GM10266 (cell line): ENCODE measurements at regions not wholly inside any gene's neighbourhood (a gene's known extent, or its start where the extent isn't known, plus 50 kb on each side); places are given as distances from the start of the nearest gene placed in this dataset.
"Not testable (repeated sequence)": the region's sequence is repeated elsewhere in the genome, so short reads cannot be mapped to it uniquely, and the experiment has no call there.

Experiments
- DNase-seq: peaks from one replicate; pipeline ENCODE4 v3.0.0; 2012; ENCODE audit errors: extremely low spot score
- TF ChIP-seq, protein P1 (sequence below): IDR thresholded peaks from 2 replicates; pipeline ENCODE4 v1.5.1; 2012; ENCODE audit warnings: mild to moderate bottlenecking, low read depth; ENCODE audit not compliant: control insufficient read depth, insufficient read depth; ENCODE audit errors: missing control alignments

DNA sequence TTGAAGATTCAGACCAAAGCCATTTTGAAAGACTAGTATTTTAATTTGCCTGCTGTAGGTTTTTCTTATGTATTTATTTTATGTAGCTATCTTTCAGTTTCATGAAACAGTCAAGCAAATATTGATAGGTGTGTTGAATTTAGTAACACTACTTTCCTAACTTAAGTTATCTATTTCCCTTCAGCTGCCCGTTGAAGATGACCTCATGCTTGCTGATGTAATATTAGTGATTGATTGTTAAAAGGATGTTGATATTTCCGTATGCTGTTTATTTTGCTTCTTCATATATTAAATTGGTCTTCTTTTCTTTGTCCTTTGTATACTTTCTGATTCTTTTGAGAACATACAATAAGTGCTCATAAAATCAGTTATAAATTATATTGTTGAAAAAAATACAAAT, 86.8 kb upstream of the CHORDC1 start:
- no peak for DNase-seq
- TF ChIP-seq, protein P1, sequence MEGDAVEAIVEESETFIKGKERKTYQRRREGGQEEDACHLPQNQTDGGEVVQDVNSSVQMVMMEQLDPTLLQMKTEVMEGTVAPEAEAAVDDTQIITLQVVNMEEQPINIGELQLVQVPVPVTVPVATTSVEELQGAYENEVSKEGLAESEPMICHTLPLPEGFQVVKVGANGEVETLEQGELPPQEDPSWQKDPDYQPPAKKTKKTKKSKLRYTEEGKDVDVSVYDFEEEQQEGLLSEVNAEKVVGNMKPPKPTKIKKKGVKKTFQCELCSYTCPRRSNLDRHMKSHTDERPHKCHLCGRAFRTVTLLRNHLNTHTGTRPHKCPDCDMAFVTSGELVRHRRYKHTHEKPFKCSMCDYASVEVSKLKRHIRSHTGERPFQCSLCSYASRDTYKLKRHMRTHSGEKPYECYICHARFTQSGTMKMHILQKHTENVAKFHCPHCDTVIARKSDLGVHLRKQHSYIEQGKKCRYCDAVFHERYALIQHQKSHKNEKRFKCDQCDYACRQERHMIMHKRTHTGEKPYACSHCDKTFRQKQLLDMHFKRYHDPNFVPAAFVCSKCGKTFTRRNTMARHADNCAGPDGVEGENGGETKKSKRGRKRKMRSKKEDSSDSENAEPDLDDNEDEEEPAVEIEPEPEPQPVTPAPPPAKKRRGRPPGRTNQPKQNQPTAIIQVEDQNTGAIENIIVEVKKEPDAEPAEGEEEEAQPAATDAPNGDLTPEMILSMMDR = no peak

DNA sequence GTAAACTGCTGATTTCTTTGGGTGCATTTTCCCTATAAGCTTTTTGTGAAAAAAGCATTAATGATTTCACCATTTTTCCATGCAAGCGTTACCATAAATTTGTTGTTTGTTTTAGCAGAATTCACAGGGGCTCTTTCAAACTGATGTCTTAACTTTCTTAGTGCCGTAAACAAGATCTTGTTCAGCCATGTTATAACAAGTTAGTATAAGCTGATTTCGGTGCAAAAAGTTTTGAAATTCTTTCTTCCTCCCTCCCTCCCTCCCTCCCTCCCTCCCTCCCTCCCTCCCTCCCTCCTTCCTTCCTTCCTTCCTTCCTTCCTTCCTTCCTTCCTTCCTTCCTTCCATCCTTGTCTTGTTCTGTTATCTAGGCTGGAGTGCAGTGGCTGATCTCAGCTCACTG, 71.7 kb upstream of the CHORDC1 start:
- TF ChIP-seq, protein P1 = no peak
- DNase-seq = no peak

DNA sequence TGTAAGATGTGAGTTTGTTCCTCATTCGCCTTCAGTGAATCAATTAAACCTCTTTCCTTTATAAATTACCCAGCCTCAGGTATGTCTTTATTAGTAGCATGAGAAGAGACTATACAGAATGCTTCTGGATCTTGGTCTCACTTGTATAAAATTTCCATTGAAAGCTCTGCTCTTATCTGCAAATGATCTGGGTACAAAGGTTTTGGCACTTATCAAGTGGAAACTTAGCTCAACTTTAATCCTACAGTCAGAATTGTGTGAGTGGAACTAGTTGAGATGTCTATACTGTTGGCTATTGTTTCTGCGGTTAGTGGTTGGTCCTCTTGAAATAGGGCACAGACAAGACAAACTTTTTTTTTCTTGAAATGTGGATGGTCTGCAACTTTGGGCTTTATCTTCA, 71.2 kb upstream of the CHORDC1 start:
- TF ChIP-seq, protein P1 = no peak
- no peak for DNase-seq

DNA sequence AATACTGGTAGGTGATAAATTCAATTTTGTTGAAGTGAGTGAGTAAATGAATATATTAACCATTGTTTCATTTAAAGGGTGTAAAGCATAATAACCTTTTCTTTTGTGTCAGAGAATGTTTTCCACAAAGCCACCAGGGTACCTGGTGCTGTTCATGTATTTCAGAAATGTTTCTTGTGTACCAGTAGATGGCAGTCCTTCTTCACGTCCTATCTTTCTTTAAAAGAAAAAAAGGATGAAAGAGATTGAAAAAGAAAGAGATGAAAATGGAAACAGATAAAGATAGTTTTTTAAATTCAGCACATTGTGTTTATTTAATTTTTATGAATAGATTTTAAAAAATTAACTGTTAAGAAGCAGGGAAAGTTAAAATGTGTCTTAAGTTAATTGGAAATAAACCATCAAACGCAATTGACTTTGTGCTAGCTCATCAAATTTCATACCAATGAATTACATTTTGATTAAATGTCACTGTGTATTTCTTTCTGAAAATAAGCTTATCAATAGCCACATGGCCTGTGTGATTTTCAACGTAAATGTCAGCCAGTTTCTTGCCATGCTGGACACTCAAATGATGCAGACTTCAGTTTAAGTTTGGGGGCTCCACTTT, 65.5 kb upstream of the CHORDC1 start:
- peak; percentile 26 for DNase-seq
- TF ChIP-seq, protein P1 = peak; percentile 48

DNA sequence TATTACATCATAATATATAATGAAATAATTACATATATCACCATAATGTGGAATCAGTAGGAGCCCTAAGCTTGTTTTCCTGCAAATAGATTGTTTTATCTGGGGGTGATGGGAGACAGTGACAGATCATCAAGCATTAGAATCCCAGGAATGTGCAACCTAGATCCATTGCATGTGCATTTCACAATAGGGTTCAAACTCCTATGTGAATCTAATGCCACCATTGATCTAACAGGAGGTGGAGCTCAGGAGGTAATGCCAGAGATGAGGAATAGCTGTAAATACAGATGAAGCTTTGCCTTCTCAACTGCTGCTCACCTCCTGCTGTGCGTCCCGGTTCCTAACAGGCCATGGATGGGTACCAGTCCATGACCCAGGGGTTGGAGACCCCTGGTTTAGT, 63.8 kb upstream of the CHORDC1 start:
- no peak for DNase-seq

DNA sequence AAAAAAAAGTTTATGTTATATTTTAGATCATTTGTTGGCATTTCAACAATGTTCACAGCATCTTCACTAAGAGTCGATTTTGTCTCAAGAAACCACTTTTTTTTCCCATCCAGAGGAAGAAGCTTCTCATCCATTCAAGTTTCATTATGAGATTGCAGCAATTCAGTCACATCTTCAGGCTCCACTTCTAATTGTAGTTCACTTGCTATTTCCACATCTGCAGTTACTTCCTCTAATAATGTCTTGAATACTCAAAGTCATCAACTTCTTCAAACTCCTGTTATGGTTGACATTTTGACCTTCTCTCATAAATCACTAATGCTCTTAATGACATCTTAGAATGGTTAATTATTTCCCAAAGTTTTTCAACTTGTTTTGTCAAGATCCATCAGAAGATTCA, 61.3 kb upstream of the CHORDC1 start:
- TF ChIP-seq, protein P1 = no peak
- DNase-seq = no peak

More for the DNA sequence above, 63.8 kb upstream of the CHORDC1 start:
- TF ChIP-seq, protein P1 = no peak

DNA sequence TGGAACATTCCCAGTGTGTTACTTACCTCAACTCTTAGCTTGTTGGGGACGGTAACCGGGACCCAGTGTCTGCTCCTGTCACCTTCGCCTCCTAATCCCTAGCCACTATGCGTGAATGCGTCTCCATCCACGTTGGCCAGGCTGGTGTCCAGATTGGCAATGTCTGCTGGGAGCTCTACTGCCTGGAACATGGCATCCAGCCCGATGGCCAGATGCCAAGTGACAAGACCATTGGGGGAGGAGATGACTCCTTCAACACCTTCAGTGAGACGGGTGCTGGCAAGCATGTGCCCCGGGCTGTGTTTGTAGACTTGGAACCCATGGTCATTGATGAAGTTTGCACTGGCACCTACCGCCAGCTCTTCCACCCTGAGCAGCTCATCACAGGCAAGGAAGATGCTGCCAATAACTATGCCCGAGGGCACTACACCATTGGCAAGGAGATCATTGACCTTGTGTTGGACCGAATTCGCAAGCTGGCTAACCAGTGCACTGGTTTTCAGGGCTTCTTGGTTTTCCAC, 59.8 kb upstream of the CHORDC1 start:
- not testable (repeated sequence) for DNase-seq

DNA sequence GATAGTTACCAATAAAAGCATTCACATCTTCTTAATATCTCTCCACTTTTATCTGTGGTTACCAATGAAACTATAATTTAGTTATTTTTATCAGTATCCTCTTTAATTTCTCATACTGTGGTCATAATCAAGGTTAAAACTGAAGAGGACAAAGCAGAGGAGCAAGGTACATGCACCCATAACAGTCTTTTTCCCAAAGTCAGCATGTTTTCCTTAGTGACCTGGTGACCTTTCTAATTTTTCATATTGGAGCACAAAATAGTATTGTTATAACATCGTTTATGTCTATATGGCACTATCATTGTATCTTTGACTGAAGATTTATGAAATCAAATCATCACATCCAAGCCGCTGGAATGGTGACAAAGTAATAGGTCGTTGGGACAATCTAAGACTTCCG, 51.5 kb upstream of the CHORDC1 start:
- TF ChIP-seq, protein P1 = no peak
- DNase-seq = no peak
